ENCODE measurements at regions not wholly inside any gene's neighbourhood (a gene's known extent, or its start where the extent isn't known, plus 50 kb on each side); places are given as distances from the start of the nearest gene placed in this dataset.

DNA sequence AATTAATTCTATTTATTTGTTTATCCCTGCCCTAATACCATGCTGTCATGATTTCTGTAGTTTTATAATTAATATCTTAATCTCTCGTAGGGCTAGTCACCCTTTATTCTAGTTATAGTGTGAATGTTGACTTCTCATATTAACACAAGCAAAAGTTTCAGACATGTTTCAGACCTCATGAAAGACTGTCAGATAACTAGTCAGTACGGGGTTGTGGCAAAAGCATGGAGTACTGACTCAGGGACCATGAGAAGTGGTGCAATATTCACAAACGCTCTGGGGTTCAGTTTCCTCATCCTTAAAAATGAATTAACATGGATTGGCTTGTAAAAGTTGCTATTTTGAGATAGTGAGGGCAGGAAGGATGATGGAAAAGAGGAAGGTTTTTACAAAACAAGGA lies 148.9 kb downstream of the TMEM200A start:
- DNase-seq (ENCODE audit: low read depth in 2 of 2), result no peak
- TF ChIP-seq, protein P1, sequence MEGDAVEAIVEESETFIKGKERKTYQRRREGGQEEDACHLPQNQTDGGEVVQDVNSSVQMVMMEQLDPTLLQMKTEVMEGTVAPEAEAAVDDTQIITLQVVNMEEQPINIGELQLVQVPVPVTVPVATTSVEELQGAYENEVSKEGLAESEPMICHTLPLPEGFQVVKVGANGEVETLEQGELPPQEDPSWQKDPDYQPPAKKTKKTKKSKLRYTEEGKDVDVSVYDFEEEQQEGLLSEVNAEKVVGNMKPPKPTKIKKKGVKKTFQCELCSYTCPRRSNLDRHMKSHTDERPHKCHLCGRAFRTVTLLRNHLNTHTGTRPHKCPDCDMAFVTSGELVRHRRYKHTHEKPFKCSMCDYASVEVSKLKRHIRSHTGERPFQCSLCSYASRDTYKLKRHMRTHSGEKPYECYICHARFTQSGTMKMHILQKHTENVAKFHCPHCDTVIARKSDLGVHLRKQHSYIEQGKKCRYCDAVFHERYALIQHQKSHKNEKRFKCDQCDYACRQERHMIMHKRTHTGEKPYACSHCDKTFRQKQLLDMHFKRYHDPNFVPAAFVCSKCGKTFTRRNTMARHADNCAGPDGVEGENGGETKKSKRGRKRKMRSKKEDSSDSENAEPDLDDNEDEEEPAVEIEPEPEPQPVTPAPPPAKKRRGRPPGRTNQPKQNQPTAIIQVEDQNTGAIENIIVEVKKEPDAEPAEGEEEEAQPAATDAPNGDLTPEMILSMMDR (IDR thresholded peaks at IDR 0.05; ENCODE audit: low read depth, low read length), result no peak
- no peak overlapping the region for H3K4me3 ChIP-seq (replicated peaks in 1 of 2; ENCODE audit: low read depth in 2 of 2, low read length in 2 of 2)

DNA sequence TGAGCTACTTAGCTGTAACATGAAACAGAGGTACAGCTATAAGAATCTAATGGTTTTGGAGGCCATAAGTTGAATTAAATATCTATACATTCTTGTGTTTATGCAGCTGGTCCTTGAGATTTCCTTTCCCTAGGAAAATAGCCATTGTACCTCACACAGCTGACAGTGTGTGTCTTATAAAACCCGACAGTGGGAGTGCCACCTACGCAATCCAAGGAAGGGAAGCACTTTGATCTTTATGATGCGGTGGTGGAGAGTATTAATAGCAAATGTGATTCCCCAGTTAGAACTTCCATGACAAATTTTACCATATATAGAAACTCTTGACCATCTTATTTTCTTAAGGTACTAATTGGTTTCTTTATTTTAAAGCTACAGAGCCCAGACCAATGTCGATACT lies 149.5 kb downstream of the TMEM200A start:
- H3K4me3 ChIP-seq (replicated peaks in 1 of 2; ENCODE audit: low read depth in 2 of 2, low read length in 2 of 2), result no peak overlapping the region
- no peak for DNase-seq (ENCODE audit: low read depth in 2 of 2)
- TF ChIP-seq, protein P1 (IDR thresholded peaks at IDR 0.05; ENCODE audit: low read depth, low read length), result no peak

DNA sequence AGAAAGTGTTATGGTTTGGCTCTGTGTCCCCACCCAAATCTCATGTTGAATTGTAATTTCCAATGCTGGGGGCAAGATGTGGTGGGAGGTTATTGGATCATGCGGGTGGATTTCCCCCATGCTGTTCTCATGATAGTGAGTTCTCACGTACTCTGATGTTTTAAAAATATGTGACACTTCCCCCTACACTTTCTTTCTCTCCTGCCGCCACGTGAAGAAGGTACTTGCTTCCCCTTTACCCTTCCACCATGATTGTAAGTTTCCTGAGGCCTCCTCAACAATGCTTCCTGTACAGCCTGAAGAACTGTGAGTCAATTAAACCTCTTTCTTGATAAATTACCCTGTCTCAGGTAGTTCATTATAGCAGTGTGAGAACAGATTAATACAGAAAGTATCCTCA lies 150.8 kb downstream of the TMEM200A start:
- no peak for DNase-seq (ENCODE audit: low read depth in 2 of 2)
- TF ChIP-seq, protein P1 (IDR thresholded peaks at IDR 0.05; ENCODE audit: low read depth, low read length), result no peak

DNA sequence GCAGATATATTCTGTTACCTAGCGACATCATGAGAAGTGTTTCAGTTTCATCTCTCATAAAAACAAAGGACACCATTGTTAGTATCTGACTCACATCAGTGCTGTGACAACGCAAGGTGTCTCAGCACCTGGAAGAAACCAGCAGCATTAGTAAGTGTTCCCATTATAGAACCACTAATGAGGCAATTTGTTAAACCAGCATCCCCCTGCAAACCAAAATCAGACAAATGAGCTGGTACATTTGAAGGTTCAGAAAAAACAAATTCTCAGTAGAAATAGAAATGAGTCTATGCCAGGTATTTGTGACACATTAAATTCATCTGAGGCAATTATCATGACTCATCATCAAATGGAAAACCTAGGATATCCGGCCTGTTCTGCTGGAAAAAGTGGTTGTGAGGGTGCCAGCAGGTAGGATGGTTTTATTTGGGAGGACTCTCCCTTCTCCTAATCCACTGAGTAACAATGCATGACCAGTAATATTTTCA lies 151.7 kb downstream of the TMEM200A start:
- peak in 1 of 2 donors; percentile 12 for DNase-seq (ENCODE audit: low read depth in 2 of 2)
- no peak overlapping the region for H3K4me3 ChIP-seq (replicated peaks in 1 of 2; ENCODE audit: low read depth in 2 of 2, low read length in 2 of 2)
- TF ChIP-seq, protein P1 (IDR thresholded peaks at IDR 0.05; ENCODE audit: low read depth, low read length), result no peak

More for the DNA sequence above, 150.8 kb downstream of the TMEM200A start:
- no peak overlapping the region for H3K4me3 ChIP-seq (replicated peaks in 1 of 2; ENCODE audit: low read depth in 2 of 2, low read length in 2 of 2)

DNA sequence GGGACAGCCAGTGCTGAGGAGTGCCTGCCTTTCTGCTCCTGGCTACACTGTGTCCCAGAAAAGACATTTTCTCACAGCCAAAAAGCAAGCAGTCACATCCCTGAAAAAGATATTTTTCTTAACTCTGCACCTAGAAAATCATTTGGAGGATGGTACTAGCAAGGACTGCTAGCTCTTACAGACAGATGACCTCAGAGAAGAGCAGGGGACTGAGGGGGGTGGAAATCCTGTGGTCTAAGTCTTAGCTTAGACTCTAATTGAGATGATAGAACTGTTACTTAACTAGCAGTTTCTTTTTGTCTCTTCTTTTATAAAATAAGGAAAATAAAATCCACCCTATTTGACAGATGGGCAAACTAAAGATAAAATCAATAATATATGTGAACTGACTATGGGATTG lies 152.8 kb downstream of the TMEM200A start:
- DNase-seq (ENCODE audit: low read depth in 2 of 2), result no peak
- no peak overlapping the region for H3K4me3 ChIP-seq (replicated peaks in 1 of 2; ENCODE audit: low read depth in 2 of 2, low read length in 2 of 2)
- TF ChIP-seq, protein P1 (IDR thresholded peaks at IDR 0.05; ENCODE audit: low read depth, low read length), result no peak

DNA sequence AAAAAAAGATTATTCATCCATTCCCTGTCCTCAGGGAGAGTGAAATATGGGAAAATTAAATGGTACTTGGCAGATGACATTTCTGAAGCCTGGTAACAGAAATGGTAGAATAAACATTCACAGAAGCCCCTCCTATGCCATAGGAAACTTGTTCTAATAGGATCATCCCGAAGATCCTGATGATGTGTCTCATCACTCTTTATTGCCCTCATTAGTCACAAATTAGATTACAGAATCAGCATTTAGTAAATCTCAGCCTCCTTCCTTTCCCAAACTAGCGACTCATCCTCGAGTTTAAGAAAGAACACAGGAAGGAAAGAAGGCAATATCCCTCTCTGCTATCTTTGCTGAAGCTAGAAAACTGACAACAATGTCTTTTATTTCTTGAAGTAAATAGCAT lies 154.4 kb downstream of the TMEM200A start:
- H3K4me3 ChIP-seq (replicated peaks in 1 of 2; ENCODE audit: low read depth in 2 of 2, low read length in 2 of 2), result no peak overlapping the region
- DNase-seq (ENCODE audit: low read depth in 2 of 2), result no peak
- TF ChIP-seq, protein P1 (IDR thresholded peaks at IDR 0.05; ENCODE audit: low read depth, low read length), result no peak

DNA sequence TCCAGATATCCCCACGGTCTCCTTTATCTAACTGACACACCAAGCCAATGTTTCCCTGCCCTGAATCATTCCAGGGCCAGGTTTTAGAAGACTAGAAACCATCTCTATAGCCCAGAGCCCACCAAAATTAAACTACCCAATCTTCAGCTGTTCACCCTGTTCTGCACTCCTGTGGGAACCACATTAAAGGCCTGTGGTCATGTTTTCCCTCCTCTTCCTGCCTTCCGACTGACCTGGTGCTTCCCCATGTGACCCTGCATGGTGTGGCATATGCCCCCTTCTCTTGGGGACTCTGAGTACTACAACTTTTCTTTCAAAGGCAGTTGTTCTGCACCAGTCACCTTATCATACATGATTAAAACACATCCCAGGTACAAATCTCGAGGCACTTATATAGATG lies 155.0 kb downstream of the TMEM200A start:
- no peak overlapping the region for H3K4me3 ChIP-seq (replicated peaks in 1 of 2; ENCODE audit: low read depth in 2 of 2, low read length in 2 of 2)
- TF ChIP-seq, protein P1 (IDR thresholded peaks at IDR 0.05; ENCODE audit: low read depth, low read length), result no peak
- DNase-seq (ENCODE audit: low read depth in 2 of 2), result no peak

Measured in cardiac fibroblast (primary cell).